ENCODE measurements at regions not wholly inside any gene's neighbourhood (a gene's known extent, or its start where the extent isn't known, plus 50 kb on each side); places are given as distances from the start of the nearest gene placed in this dataset.

- no peaks in the 10 kb centered on the region for H3K9me3 ChIP-seq (ENCODE audit: control insufficient read depth, insufficient read depth, low read length)
- H3K27me3 ChIP-seq (ENCODE audit: control insufficient read depth, insufficient read depth, low read length) = no peaks in the 10 kb centered on the region
- WGBS (ENCODE audit: insufficient coverage) = no CpG with 5 or more reads among the region's 1 CpG
- DNase-seq (ENCODE audit: low read depth in 4 of 6, low spot score in 6 of 6) = no peak
- no peak overlapping the region for H3K4me3 ChIP-seq (ENCODE audit: low read depth, low read length)
- no peaks in the 10 kb centered on the region for H3K4me1 ChIP-seq (ENCODE audit: control insufficient read depth, insufficient read depth, low read length)
- no peaks in the 10 kb centered on the region for H3K36me3 ChIP-seq (ENCODE audit: control insufficient read depth, insufficient read depth, low read length)
- H3K27ac ChIP-seq (ENCODE audit: low read depth, low read length) = no peak overlapping the region
These were observed 155.4 kb upstream of the FAM241A start for GRCh38 chr4:111989817-111990216.

DNA sequence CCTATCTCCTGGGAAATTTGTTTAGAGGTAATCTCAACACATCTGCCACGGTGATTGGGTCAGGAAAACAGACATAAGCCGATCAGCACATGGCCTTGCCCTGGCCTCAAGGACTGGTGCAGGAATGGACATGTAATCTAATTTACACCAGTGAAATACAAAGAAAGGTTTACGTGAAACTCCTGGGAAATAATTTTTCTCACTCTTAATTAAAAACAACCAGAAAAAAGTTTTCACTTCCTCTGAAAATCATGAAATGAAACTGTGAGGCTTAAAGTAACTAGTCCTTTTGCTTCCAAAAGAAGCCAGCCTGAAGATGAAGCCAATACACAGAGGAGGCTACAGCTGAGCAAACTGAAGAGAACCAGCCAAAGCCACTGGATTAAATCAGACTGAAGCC is 154.1 kb upstream of the FAM241A start:
- WGBS (ENCODE audit: insufficient coverage) = no CpG with 5 or more reads among the region's 3 CpGs
- Histone ChIP-seq H3K36me3 (ENCODE audit: control insufficient read depth, insufficient read depth, low read length) (no peaks in the 10 kb centered on the region), H3K9me3 (ENCODE audit: control insufficient read depth, insufficient read depth, low read length) (no peaks in the 10 kb centered on the region), H3K4me3 (ENCODE audit: low read depth, low read length) (no peak overlapping the region), H3K4me1 (ENCODE audit: control insufficient read depth, insufficient read depth, low read length) (no peaks in the 10 kb centered on the region), H3K27me3 (ENCODE audit: control insufficient read depth, insufficient read depth, low read length) (no peaks in the 10 kb centered on the region), H3K27ac (ENCODE audit: low read depth, low read length) (no peak overlapping the region)
- DNase-seq (ENCODE audit: low read depth in 4 of 6, low spot score in 6 of 6) = no peak

GRCh38 chr4:111991797-111992196 is 153.5 kb upstream of the FAM241A start:
- H3K27me3 ChIP-seq (ENCODE audit: control insufficient read depth, insufficient read depth, low read length) = no peaks in the 10 kb centered on the region
- no peaks in the 10 kb centered on the region for H3K9me3 ChIP-seq (ENCODE audit: control insufficient read depth, insufficient read depth, low read length)
- no peak for DNase-seq (ENCODE audit: low read depth in 4 of 6, low spot score in 6 of 6)
- no CpG with 5 or more reads among the region's 3 CpGs for WGBS (ENCODE audit: insufficient coverage)
- no peak overlapping the region for H3K27ac ChIP-seq (ENCODE audit: low read depth, low read length)
- no peaks in the 10 kb centered on the region for H3K4me1 ChIP-seq (ENCODE audit: control insufficient read depth, insufficient read depth, low read length)
- H3K36me3 ChIP-seq (ENCODE audit: control insufficient read depth, insufficient read depth, low read length) = no peaks in the 10 kb centered on the region
- H3K4me3 ChIP-seq (ENCODE audit: low read depth, low read length) = no peak overlapping the region

GRCh38 chr4:111992351-111993168 is 152.7 kb upstream of the FAM241A start:
- no peak for DNase-seq (ENCODE audit: low read depth in 4 of 6, low spot score in 6 of 6)
- no CpG with 5 or more reads among the region's 7 CpGs for WGBS (ENCODE audit: insufficient coverage)
- H3K4me3 ChIP-seq (ENCODE audit: low read depth, low read length) = no peak overlapping the region
- H3K27me3 ChIP-seq (ENCODE audit: control insufficient read depth, insufficient read depth, low read length) = no peaks in the 10 kb centered on the region
- H3K9me3 ChIP-seq (ENCODE audit: control insufficient read depth, insufficient read depth, low read length) = no peaks in the 10 kb centered on the region
- no peak overlapping the region for H3K27ac ChIP-seq (ENCODE audit: low read depth, low read length)
- no peaks in the 10 kb centered on the region for H3K4me1 ChIP-seq (ENCODE audit: control insufficient read depth, insufficient read depth, low read length)
- H3K36me3 ChIP-seq (ENCODE audit: control insufficient read depth, insufficient read depth, low read length) = no peaks in the 10 kb centered on the region

DNA sequence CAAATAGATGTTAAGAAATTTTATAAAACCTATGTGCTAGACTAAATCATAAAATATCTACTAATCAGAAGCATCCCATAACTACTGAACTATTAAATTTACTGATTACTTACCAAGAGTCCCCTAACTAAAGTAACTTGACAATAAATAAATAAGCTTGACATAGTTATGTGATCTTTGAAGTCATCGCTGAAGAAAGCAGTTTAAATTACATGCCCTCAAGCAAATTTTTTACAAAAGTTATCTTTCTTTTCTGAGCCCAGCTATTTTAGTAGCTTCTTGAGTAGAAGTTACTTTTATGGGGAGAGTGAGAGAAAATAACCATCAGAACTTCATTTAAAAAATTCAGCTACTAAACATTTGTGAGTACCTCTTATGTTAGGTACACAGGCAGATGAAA is 150.9 kb upstream of the FAM241A start:
- Histone ChIP-seq H3K9me3 (ENCODE audit: control insufficient read depth, insufficient read depth, low read length) (no peaks in the 10 kb centered on the region), H3K27me3 (ENCODE audit: control insufficient read depth, insufficient read depth, low read length) (no peaks in the 10 kb centered on the region), H3K36me3 (ENCODE audit: control insufficient read depth, insufficient read depth, low read length) (no peaks in the 10 kb centered on the region), H3K4me1 (ENCODE audit: control insufficient read depth, insufficient read depth, low read length) (no peaks in the 10 kb centered on the region), H3K4me3 (ENCODE audit: low read depth, low read length) (no peak overlapping the region), H3K27ac (ENCODE audit: low read depth, low read length) (no peak overlapping the region)
- WGBS (ENCODE audit: insufficient coverage) = no CpG with 5 or more reads among the region's 1 CpG
- no peak for DNase-seq (ENCODE audit: low read depth in 4 of 6, low spot score in 6 of 6)

GRCh38 chr4:111997785-111998184 is 147.5 kb upstream of the FAM241A start:
- WGBS (ENCODE audit: insufficient coverage) = 75% methylated on average over 1 of the region's 4 CpGs
- H3K4me1 ChIP-seq (ENCODE audit: control insufficient read depth, insufficient read depth, low read length) = no peaks in the 10 kb centered on the region
- H3K27me3 ChIP-seq (ENCODE audit: control insufficient read depth, insufficient read depth, low read length) = no peaks in the 10 kb centered on the region
- no peaks in the 10 kb centered on the region for H3K36me3 ChIP-seq (ENCODE audit: control insufficient read depth, insufficient read depth, low read length)
- DNase-seq (ENCODE audit: low read depth in 4 of 6, low spot score in 6 of 6) = no peak
- no peak overlapping the region for H3K27ac ChIP-seq (ENCODE audit: low read depth, low read length)
- H3K4me3 ChIP-seq (ENCODE audit: low read depth, low read length) = no peak overlapping the region
- no peaks in the 10 kb centered on the region for H3K9me3 ChIP-seq (ENCODE audit: control insufficient read depth, insufficient read depth, low read length)

DNA sequence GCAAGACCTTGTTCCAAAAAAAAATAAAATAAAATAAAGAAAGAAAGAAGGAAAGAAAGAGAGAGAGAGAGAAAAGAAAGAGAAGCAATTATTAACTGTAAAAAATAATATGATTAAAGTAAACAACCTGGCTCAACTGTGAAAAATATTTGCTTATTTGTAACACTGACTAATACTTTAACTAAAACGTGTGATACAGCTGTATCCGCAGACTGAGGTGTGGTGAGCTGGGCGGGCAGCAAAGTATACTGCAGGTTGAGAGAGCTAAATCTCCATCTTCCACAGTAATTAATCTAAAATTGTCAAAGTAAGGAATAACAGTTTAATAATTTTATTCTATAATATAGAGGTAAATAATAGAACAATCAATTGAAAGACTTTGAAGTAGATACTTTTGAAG is 145.5 kb upstream of the FAM241A start:
- H3K36me3 ChIP-seq (ENCODE audit: control insufficient read depth, insufficient read depth, low read length) = no peaks in the 10 kb centered on the region
- H3K4me1 ChIP-seq (ENCODE audit: control insufficient read depth, insufficient read depth, low read length) = no peaks in the 10 kb centered on the region
- no peak overlapping the region for H3K4me3 ChIP-seq (ENCODE audit: low read depth, low read length)
- no CpG with 5 or more reads among the region's 3 CpGs for WGBS (ENCODE audit: insufficient coverage)
- H3K9me3 ChIP-seq (ENCODE audit: control insufficient read depth, insufficient read depth, low read length) = no peaks in the 10 kb centered on the region
- DNase-seq (ENCODE audit: low read depth in 4 of 6, low spot score in 6 of 6) = no peak
- H3K27ac ChIP-seq (ENCODE audit: low read depth, low read length) = no peak overlapping the region
- no peaks in the 10 kb centered on the region for H3K27me3 ChIP-seq (ENCODE audit: control insufficient read depth, insufficient read depth, low read length)

DNA sequence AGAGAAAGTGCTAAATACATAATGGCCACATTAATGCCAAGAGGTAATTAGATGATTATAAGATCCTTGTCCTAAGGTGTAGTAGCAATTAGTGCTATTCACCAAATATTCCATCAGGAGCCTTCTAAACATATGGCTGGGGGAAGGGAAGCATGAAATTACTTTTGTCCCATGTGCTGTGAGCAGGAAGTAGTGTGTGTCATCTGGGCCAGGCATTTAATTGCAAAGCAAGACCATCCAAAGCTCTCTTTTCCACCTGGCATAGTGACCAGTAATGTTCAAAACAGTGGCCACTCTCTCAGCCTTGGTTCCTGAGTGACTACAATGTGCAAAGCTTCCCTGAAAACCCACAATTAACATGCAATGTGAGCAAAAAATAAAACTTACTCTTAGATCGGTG is 144.2 kb upstream of the FAM241A start:
- no peaks in the 10 kb centered on the region for H3K36me3 ChIP-seq (ENCODE audit: control insufficient read depth, insufficient read depth, low read length)

DNA sequence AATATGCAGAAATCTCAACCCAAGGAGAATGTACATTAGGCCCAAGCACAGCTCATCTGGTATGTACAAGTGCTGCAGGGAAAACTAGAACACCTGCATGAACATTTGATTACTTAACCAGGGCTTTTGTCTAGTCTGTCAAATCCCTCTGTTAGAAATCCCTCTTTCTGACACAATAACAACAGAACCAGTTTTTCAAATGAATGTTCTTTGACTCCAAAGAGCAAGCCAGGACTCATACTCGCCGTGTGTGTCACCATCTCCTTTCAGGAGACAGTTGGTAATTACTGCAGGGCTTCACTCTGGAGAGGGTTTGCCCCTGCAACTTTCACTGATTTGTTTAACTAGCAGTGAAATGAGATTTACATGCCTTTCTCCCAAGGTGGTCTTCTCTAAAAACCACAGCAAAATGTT is 143.0 kb upstream of the FAM241A start:
- Histone ChIP-seq H3K27ac (ENCODE audit: low read depth, low read length) (no peak overlapping the region), H3K4me3 (ENCODE audit: low read depth, low read length) (no peak overlapping the region), H3K27me3 (ENCODE audit: control insufficient read depth, insufficient read depth, low read length) (no peaks in the 10 kb centered on the region), H3K9me3 (ENCODE audit: control insufficient read depth, insufficient read depth, low read length) (no peaks in the 10 kb centered on the region), H3K36me3 (ENCODE audit: control insufficient read depth, insufficient read depth, low read length) (no peaks in the 10 kb centered on the region), H3K4me1 (ENCODE audit: control insufficient read depth, insufficient read depth, low read length) (no peaks in the 10 kb centered on the region)
- no CpG with 5 or more reads among the region's 2 CpGs for WGBS (ENCODE audit: insufficient coverage)
- DNase-seq (ENCODE audit: low read depth in 4 of 6, low spot score in 6 of 6) = no peak

More for the DNA sequence above, 144.2 kb upstream of the FAM241A start:
- WGBS (ENCODE audit: insufficient coverage) = no CpG with 5 or more reads among the region's 1 CpG
- H3K4me1 ChIP-seq (ENCODE audit: control insufficient read depth, insufficient read depth, low read length) = no peaks in the 10 kb centered on the region
- H3K27me3 ChIP-seq (ENCODE audit: control insufficient read depth, insufficient read depth, low read length) = no peaks in the 10 kb centered on the region
- H3K4me3 ChIP-seq (ENCODE audit: low read depth, low read length) = no peak overlapping the region
- peak in 1 of 6 donors; percentile 61 for DNase-seq (ENCODE audit: low read depth in 4 of 6, low spot score in 6 of 6)
- no peak overlapping the region for H3K27ac ChIP-seq (ENCODE audit: low read depth, low read length)
- no peaks in the 10 kb centered on the region for H3K9me3 ChIP-seq (ENCODE audit: control insufficient read depth, insufficient read depth, low read length)

DNA sequence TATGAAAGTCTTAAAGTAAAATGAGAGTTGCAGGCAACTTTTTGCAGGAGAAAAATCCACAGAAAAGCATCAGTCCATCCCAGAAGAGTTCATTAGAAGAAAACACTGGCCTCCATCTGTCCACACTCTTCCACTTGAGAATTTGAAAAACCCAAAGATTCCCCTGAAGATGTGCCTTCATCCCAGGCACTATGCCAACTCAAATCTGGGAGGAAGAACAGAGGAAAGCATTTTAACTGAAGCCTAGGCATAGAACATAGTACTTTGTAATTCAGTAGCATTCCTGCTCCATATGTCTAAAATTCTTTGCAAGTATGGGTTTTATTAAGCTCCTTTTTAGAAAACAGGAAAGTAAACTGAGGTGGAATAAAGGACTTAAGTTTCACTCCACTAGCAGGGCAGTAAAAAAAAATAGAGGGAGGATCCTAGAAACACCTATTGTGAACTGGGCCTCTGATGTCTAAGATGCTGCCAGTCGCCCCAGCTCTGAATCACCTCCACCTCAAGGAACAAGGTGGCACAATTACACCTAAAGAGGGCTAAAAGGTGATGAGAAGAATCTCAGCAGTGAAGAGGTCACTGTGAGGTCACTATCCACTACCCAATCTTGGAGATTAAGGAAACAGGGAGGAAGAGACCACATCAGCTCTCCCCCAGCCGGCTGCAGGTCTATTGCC is 141.9 kb upstream of the FAM241A start:
- Histone ChIP-seq H3K4me1 (ENCODE audit: control insufficient read depth, insufficient read depth, low read length) (no peaks in the 10 kb centered on the region), H3K4me3 (ENCODE audit: low read depth, low read length) (no peak overlapping the region), H3K27me3 (ENCODE audit: control insufficient read depth, insufficient read depth, low read length) (no peaks in the 10 kb centered on the region), H3K9me3 (ENCODE audit: control insufficient read depth, insufficient read depth, low read length) (no peaks in the 10 kb centered on the region), H3K27ac (ENCODE audit: low read depth, low read length) (no peak overlapping the region), H3K36me3 (ENCODE audit: control insufficient read depth, insufficient read depth, low read length) (no peaks in the 10 kb centered on the region)
- WGBS (ENCODE audit: insufficient coverage) = no CpG with 5 or more reads among the region's 2 CpGs
- peak in 1 of 6 donors; percentile 19 for DNase-seq (ENCODE audit: low read depth in 4 of 6, low spot score in 6 of 6)
